ENCODE measurements at regions not wholly inside any gene's neighbourhood (a gene's known extent, or its start where the extent isn't known, plus 50 kb on each side); places are given as distances from the start of the nearest gene placed in this dataset.
"Not testable (repeated sequence)": the region's sequence is repeated elsewhere in the genome, so short reads cannot be mapped to it uniquely, and the experiment has no call there.

DNA sequence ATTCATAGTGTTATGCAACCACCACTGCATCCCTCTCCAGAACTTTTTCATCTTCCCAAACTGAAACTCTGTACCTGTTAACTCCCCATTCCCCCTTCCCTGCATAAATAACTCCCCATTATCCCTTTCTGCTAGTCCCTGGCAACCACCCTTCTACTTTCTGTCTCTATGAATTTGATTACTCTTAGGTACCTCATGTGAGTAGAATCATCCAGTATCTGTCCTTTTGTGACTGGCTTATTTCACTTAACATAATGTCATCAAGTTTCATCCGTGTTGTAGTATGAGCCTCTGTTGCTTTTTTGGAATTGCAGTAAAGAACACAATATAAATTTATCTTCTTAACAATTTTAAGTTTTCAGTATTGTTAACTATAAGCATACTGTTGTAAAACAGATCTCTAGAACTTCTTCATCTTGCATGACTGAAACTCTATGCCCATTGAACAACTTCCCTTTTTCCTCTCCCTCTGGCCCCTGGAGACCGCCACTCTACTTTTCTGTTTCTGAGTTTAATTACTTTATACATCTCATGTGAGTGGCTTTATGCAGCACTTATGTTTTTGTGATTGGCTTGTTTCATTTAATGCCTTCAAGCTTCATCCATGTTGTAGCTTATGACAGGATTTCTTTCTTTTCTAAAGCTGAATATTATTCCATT, 87.3 kb upstream of the ABCC4 start:
- DNase-seq (ENCODE audit: low spot score): no peak

DNA sequence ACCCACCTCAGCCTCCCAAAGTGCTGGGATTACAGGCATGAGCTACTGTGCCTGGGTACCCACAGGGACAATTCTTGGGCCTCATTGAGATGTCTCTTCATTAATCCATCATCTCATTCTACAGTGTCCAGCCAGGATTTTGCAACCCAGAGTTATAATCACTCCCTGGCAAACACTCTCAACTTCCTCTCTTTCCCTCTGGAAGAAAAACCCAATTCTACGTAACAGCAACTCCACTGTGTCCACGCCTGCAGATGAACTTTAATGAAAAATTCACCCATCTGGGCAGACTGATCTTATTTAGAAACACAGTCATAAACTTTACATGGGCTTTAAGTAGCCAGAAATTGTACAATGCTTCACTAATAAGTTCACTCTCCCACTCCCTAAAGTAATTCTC, 90.1 kb upstream of the ABCC4 start:
- DNase-seq (ENCODE audit: low spot score): no peak

DNA sequence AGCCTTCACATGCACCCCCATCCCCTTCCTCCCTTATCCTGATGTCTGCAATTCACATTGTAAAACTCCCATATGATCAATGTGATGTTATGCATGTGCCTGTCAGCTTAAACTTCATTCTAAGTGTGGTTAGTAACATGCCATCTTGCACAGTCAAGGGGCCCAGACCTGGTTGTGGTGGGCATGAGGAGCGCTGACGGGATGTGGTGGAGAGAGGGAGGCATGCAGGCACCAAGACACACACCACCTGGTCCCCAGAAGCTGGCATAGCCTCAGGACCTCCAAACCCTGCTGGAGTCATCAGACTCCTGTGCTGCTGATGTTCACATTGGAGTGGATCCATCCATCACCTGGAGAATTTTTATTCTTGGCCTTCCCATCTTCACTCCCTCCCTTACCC, 90.5 kb upstream of the ABCC4 start:
- no peak for DNase-seq (ENCODE audit: low spot score)

DNA sequence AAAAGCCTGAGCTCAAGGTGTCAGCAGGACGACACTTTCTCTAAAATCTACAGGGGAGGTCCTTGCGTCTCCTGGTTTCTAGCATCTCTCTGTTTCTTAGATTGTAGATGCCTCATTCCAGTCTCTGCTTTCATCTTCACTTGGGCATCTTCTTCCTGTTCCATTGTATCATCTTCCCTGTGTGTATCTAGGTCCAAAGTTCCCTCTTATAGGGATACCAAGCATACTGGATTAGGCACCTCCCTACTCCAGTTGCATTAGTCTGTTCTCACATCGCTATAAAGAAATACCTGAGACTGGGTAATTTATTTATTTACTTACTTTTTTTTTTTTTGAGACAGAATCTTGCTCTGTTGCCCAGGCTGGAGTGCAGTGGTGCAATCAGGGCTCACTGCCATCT, 91.3 kb upstream of the ABCC4 start:
- DNase-seq (ENCODE audit: low spot score): no peak

DNA sequence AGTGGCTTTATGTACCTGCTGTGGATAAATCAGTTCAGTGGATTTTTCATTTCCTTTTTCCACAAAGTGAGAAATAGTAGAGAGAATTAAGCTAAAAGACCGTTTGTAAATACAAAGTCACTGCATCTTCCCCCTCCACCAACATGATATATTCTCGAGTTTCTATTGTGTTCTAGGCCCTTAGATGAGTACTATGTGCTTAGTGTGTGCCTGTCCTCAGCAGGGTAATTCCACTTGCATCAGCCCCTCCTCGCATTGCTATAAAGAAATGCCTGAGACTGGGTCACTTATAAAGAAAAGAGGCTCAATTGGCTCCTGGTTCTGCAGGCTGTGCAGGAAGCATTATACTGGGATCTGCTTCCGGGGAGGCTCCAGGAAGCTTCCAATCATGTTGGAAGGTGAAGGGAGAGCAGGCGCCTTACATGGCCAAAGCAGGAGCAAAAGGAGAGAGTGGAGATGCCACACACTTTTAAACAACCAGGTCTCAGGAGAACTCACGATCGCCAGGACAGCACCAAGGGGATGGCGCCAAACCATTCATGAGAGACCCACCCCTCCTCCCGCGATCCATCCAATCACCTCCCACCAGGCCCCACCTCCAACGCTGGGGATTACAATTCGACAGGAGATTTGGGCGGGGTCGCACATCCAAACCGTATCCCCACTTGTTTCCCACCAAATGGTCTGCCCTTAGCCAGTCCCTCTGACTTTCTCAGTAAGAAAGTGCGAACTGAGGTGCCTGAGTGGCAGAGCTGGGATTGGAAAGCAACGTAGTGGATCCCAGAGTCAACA, 102.3 kb upstream of the ABCC4 start:
- DNase-seq (ENCODE audit: low spot score): no peak

DNA sequence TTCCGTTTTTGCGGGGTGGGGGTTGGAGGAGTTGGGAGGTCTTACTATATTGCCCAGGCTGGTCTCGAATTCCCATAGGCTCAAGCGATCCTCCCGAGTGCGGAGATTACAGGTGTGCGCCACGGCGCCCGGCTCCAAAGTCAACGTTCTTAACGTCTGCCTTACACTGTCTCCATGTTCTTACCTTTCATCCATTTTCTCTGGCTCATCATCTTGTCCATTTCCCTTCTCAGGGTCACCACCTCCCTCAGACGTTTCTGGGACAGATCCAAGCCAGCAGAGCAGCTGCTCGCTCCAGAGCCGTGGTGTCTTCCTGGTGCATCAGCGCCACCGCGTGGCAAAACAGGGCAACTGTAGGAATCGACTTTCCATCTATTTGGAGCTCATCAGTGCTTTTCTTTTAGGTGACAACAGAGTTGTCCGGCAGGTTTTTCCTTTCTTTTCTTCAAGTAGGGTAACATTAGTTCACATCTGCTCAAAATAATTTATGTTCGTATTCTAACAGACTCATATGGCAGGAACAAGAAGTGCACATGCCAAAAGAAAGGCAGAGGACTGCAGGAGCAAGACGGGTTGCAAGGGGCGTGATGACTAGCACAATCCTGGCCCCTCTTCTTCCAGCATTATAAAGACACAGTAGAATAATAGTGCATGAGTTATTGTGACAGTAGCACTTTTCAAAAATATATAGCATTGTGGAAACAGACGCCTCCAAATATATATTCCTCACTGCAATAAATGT, 103.1 kb upstream of the ABCC4 start:
- peak; percentile 76 for DNase-seq (ENCODE audit: low spot score)

DNA sequence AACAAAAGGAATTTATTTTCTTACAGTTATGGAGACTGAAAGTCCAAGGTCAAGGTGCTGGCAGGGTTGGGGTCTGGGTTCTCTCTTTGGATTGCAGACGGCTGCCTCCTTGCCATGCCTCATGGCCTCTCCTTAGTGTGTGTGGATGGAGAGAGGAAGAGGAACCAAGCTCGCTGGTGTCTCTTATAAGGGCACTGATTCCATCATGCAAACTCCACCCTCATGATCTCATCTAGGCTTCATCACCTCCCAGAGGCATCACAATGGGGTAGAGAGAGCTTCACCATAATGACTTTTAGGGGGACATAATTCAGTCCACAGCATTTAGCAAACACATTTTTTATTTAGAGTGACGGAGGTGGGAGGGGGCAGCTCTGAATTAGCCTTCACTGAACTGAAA, 104.9 kb upstream of the ABCC4 start:
- no peak for DNase-seq (ENCODE audit: low spot score)

DNA sequence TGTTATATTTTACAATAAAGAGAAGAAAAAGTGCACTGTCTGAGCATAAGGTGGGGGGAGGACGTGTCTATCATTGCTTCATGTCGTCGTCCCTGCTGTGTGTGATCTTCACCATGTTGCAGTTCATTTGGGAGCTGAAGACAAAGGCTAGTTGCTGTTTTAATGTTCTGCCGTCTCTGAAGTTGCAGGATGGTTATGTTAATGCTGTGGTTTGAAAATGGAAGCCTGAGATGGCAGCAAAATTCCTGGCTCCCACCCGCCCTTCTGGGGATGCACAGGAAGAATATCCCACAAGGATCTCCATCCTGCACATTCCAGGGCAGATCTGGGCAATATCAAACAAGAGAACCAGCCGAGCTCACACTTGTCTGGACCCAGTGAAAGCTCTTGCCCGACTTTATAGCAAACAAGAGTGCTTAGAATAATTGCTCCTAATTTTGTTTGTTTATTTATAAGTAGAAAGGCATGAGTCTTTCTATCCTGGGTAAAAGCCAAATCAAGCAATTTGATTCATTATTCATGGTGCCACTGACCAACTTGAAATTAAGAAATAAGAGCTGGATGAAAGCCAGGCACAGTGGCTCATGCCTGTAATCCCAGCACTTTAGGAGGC, 110.3 kb upstream of the ABCC4 start:
- DNase-seq (ENCODE audit: low spot score): no peak

DNA sequence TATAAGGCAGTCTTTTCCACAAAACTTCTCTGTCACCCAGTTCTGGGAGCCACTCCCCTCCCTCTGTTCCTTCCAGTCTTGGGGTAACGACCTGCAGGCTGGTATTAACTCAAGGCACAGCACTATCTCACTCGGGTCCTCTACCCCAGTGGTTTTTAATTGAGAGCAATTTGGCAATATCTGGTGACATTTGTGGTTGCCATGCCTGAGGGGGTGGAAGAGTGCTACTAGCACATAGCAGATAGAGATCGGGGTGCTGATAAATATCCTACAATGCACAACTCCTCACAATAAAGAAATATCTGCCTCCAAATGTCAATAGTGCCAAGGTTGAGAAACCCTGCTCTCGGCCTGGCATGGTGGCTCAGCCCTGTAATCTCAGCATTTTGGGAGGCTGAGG, 117.7 kb upstream of the ABCC4 start:
- DNase-seq (ENCODE audit: low spot score): no peak

DNA sequence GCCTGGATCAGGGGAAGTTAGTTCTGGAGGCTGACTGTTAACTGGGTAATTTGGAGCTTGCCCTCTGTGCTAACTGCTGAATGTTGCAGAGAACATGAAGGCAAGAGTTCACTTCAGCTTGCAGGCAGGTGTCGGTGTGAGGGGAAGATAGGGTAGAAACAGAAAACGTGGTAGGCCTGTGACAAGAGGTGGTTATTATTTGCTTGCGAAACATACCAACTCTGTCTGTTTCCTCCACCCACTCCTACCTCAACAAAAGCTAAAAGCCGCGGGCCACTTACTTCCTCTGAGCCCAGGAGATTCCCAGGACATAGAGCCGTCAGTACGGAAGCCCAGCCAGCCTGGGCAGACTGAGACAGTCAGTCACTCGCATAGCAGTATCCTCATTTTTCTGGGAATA, 119.2 kb upstream of the ABCC4 start:
- no peak for DNase-seq (ENCODE audit: low spot score)

DNA sequence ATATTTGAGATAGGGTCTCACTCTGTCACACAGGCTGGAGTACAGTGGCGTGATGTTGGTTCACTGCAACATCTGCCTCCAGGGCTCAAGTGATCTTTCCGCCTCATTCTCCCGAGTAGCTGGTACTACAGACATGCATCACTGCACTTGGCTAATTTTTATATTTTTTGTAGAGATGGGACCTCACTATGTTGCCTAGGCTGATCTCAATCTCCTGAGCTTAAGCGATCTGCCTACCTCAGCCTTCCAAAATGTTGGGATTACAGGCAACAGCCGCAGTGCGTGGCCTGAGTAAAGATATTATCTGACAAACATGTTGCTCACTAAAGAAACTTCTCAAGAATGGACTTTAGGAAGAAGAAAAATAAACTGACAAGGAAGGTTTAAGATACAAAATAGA, 125.4 kb upstream of the ABCC4 start:
- DNase-seq (ENCODE audit: low spot score): no peak

DNA sequence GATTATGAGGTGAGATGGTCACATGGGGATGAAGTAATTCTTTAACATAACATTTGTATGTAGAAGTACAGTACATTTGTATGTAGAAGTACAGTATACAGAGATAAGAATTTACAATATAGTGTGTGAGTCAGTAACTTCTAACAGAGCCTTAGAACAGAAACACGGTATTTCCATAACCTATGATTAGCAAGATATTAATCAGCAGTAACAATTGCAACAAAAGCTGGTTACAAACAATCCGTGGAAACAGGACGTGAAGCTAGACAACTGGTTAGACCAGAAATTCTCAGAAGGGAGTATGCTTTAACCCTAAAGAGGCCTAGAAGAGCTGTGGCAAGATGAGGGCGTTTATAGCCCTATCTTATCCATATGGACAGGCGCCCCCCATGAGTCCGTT, 122.0 kb upstream of the CLDN10 start:
- DNase-seq (ENCODE audit: low spot score): not testable (repeated sequence)

DNA sequence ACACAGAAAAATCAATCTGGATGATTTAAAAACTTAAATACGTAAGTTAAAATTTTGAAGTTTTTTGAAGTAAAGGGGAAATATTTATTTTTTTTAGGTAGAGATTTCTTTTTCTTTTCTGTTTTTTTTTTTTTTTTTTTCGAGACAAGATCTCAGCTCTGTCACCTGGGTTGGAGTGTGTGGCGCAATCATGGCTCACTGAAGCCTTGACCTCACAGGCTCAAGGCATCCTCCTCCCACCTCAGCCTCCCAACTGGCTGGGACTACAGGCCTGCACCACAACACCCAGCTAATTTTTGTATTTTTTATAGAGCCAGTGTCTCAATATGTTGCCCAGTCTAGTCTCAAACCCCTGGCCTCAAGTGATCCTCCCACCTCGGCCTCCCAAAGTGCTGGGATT, 120.4 kb upstream of the CLDN10 start:
- no peak for DNase-seq (ENCODE audit: low spot score)

DNA sequence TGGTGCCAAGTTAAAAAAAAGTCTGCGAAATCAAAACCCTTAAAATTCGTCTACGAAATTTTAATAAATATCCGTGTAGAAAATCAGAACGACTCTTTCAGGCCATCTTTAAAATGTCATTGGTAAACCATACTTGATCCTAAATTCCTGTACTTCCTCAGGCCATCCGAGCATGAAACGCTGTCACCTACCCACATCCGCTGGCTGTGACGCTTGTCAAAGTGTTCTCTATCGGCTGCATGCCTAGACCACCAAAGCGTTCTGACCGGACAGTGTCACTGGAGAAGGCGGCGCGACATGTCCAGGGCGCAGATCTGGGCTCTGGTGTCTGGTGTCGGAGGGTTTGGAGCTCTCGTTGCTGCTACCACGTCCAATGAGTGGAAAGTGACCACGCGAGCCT, 119.0 kb upstream of the CLDN10 start:
- DNase-seq (ENCODE audit: low spot score): no peak

DNA sequence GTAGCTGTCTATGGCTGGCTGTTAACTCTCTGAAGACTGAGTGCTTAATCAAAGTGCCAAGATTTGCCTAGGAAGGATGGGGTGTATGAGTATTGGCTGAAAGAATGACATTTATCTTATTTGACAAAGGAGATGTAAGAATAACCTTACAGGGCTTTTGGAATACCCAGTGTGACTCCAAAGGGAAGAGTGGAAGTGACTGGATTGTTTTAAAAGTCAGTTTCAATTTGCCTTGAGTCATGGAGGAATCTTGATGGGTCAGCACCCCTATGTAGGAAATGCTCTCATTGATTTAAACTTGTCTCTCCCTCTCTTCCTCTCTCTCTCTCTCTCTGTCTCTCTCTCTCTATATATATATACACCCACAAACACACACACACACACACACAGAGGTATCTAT, 118.4 kb upstream of the CLDN10 start:
- DNase-seq (ENCODE audit: low spot score): no peak

DNA sequence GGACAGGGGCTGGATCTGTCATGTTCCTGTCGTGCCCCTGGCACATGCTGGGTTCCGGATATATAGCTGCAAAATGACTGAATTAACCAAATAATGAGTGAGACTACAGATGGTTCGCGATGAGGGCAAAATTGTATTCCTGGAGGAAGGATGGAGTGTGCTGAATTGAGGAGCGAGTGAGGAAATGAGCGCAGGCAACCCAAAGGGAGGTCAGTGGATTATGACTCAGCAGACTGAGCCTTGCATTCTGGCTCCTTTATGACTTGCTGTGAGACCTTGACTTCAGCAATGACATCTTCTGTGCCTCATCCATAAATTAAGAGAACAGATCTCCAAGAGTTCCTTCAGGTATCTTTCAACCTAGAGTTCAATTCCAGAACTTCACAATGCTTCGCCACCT, 115.0 kb upstream of the CLDN10 start:
- DNase-seq (ENCODE audit: low spot score): no peak

DNA sequence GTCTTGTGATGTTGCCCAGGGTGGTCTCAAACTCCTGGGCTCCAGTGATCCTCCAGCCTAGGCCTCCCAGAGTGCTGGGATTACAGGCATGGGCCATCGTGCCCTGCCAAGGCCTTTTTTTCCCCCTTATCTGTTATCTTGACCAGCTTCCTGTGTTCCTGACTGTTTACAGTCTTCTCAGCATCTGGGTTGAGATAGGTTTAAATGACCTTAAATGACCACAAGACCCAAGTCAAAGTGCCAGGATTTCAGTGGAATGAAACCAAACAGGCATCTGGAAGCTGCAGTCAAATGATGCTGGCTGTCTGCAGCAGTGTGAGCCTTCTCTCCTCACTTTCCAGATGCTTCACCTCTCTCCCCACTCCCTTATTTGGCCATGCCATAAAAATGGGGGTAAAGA, 114.2 kb upstream of the CLDN10 start:
- DNase-seq (ENCODE audit: low spot score): no peak

DNA sequence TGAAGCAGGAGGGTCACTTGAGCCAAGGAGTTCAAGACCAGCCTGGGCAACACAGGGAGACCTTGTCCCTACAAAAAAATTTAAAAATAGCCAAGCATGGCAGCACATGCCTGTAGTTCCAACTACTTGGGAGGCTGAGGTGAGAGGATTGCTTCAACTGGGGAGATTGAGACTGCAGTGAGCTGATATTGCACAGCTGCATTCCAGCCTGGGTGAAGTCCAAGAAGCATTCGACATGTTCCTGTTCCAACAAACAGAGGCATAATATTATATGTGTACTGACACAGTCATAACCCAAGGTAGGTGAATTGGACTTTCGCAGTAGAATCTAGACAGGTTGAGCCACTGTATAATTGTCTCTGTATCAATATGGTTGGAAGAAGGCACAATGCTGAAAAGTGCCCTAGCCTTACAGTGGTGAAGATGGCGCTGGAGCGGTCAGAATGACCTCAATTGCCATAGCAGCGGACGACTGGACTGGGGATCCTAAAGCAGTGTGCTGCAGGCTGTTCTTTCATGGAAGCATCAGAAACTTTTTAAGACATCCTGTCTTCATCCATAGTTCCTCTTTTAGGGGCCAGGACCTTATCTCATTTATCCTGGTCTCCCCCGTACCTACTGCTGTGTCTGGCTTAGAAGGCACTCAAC, 112.0 kb upstream of the CLDN10 start:
- DNase-seq (ENCODE audit: low spot score): no peak

DNA sequence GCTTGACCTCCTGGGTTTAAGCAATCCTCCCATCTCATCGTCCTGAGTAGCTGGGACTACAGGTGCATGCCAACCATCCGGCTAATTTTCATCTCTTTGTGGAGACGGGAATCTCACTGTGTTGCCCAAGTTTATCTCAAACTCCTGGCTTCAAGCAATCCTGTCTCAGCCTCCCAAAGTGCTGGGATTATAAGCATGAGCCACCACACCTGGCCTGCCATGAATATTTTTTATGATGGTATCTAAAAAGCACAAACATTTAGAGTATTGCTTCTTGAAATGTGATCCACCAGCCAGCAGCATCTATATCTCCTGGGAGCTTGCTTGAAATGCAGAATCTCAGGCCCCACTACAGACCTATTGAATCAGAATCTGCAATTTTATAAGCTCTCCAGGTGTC, 111.2 kb upstream of the CLDN10 start:
- no peak for DNase-seq (ENCODE audit: low spot score)

DNA sequence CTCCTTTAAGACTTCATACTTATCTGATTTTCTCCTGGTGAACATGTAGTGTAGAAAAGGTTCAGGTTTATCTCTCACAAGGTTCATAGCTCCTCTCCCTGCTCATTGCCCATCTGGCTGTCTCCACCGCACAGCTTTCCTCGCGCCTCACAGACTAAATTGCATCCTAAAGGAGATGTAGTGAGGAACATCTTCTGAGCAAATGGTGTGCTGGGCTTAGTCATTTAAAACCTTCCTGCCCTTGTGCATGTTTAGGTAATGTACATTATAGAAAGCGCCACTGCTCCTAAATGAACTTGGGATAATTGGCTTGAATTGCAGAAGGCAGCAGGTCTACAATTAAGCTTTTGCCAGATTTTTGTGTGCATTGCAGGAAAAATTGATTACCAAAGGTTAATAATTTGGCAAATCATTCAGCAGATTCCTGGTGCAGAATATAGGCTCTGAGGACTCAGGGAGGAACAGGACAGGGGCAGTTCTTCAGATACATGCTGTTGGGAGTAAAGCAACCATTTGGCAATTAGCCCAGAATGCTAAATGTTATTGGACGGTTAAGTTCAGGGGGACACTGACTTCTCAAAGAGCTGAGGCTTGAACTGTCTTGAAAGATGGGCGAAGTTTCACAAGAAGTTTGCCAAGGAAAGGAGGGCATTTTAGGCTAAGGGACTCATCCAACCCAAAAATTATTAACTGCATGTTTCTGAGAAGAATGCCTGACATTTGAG, 108.4 kb upstream of the CLDN10 start:
- no peak for DNase-seq (ENCODE audit: low spot score)

DNA sequence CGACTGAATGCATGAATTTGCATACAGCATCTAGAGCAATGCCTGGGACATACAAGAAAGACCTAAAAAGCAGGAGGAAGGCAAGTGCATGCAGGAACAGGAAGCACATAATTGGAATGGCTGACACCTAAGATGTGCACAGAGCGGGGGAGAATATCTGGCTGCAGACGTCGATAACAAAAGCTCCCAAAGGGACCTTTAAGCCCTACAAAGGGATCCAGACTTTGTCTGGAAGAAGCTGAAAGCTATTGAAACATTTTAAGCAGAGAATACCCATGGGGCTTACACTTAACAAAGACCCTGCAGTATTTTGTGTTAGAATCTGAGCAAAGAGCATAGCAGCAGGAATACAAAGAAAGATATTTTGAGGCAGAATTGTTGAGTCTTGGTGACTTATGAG, 107.4 kb upstream of the CLDN10 start:
- no peak for DNase-seq (ENCODE audit: low spot score)

DNA sequence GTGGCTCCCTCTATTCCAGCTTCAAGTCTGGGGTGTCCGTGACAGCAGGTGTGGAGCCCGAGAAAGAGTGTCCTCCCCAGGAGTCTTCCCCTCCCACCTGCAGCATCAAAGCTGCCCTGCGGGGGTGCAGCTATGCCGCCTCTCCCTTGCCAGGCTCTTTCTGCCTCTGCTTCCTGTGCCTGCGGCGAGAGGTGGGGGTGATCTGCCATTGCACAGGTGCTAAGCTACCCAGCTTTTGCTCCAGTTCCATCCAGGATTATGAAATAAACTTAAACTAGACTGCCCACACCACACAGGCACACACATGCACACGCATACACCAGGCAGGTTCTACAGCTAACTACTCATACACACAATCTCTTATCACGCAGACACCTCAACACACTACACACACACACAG, 104.7 kb upstream of the CLDN10 start:
- no peak for DNase-seq (ENCODE audit: low spot score)

Data from hepatic stellate cell (primary cell).